MV-4-11 (cell line): ENCODE measurements at regions not wholly inside any gene's neighbourhood (a gene's known extent, or its start where the extent isn't known, plus 50 kb on each side); places are given as distances from the start of the nearest gene placed in this dataset.

Experiments
- DNase-seq: peaks from one replicate; lab custom pipeline; 2025; lab: John Stamatoyannopoulos, UW

- no peak for DNase-seq
Observed at GRCh38 chr18:77857678-77858655, 608.3 kb downstream of the GALR1 start.

- no peak for DNase-seq
Observed at GRCh38 chr18:77859634-77860033, 610.0 kb downstream of the GALR1 start.

GRCh38 chr18:77862066-77862757, 612.6 kb downstream of the GALR1 start:
- DNase-seq: no peak

- DNase-seq: no peak
Observed at GRCh38 chr18:77865853-77866252, 616.2 kb downstream of the GALR1 start.

- no peak for DNase-seq
Observed at GRCh38 chr18:77866351-77866750, 616.7 kb downstream of the GALR1 start.

GRCh38 chr18:77870199-77870598, 620.6 kb downstream of the GALR1 start:
- DNase-seq: no peak

GRCh38 chr18:77870894-77871293, 621.2 kb downstream of the GALR1 start:
- no peak for DNase-seq

- no peak for DNase-seq
Observed at GRCh38 chr18:77872166-77872565, 622.5 kb downstream of the GALR1 start.

- peak; percentile 2 for DNase-seq
Observed at GRCh38 chr18:77876319-77876865, 626.7 kb downstream of the GALR1 start.

- DNase-seq: no peak
Observed at GRCh38 chr18:77879829-77880228, 630.2 kb downstream of the GALR1 start.

- no peak for DNase-seq
Observed at GRCh38 chr18:77884454-77884853, 634.8 kb downstream of the GALR1 start.

GRCh38 chr18:77894060-77894459, 644.4 kb downstream of the GALR1 start:
- DNase-seq: peak; percentile 12

GRCh38 chr18:77895250-77895649, 645.6 kb downstream of the GALR1 start:
- no peak for DNase-seq

- no peak for DNase-seq
Observed at GRCh38 chr18:77896586-77897252, 647.1 kb downstream of the GALR1 start.

- no peak for DNase-seq
Observed at GRCh38 chr18:77897606-77898005, 648.0 kb downstream of the GALR1 start.

- DNase-seq: no peak
Observed at GRCh38 chr18:77899972-77900754, 650.5 kb downstream of the GALR1 start.

- no peak for DNase-seq
Observed at GRCh38 chr18:77905011-77905410, 655.4 kb downstream of the GALR1 start.

GRCh38 chr18:77905449-77906055, 655.9 kb downstream of the GALR1 start:
- DNase-seq: no peak

GRCh38 chr18:77906103-77906892, 656.6 kb downstream of the GALR1 start:
- no peak for DNase-seq

GRCh38 chr18:77910347-77910746, 660.7 kb downstream of the GALR1 start:
- no peak for DNase-seq
